AG10803 (cell line): ENCODE measurements at regions not wholly inside any gene's neighbourhood (a gene's known extent, or its start where the extent isn't known, plus 50 kb on each side); places are given as distances from the start of the nearest gene placed in this dataset.
A peak's percentile ranks its signal among the peaks of the same experiment; 100 is the strongest.

ENCODE experiments used
- DNase-seq: peaks from one replicate; pipeline ENCODE4 v3.0.0; 2010; ENCODE audit warnings: low read depth
- H3K4me3 ChIP-seq: 2 replicates; pipeline ENCODE4 v1.5.1; 2011; ENCODE audit warnings: mild to moderate bottlenecking, low read length, control low read depth
- TF ChIP-seq, protein P1 (sequence below): conservative IDR thresholded peaks from 2 replicates; pipeline ENCODE4 v1.5.1; 2011; ENCODE audit warnings: mild to moderate bottlenecking, low read length, control low read depth, inconsistent platforms

GRCh38 chr1:216910081-216910840 is 187.0 kb upstream of the ESRRG start:
- TF ChIP-seq, protein P1, sequence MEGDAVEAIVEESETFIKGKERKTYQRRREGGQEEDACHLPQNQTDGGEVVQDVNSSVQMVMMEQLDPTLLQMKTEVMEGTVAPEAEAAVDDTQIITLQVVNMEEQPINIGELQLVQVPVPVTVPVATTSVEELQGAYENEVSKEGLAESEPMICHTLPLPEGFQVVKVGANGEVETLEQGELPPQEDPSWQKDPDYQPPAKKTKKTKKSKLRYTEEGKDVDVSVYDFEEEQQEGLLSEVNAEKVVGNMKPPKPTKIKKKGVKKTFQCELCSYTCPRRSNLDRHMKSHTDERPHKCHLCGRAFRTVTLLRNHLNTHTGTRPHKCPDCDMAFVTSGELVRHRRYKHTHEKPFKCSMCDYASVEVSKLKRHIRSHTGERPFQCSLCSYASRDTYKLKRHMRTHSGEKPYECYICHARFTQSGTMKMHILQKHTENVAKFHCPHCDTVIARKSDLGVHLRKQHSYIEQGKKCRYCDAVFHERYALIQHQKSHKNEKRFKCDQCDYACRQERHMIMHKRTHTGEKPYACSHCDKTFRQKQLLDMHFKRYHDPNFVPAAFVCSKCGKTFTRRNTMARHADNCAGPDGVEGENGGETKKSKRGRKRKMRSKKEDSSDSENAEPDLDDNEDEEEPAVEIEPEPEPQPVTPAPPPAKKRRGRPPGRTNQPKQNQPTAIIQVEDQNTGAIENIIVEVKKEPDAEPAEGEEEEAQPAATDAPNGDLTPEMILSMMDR, result no peak
- no peak overlapping the region for H3K4me3 ChIP-seq
- DNase-seq, result no peak

DNA sequence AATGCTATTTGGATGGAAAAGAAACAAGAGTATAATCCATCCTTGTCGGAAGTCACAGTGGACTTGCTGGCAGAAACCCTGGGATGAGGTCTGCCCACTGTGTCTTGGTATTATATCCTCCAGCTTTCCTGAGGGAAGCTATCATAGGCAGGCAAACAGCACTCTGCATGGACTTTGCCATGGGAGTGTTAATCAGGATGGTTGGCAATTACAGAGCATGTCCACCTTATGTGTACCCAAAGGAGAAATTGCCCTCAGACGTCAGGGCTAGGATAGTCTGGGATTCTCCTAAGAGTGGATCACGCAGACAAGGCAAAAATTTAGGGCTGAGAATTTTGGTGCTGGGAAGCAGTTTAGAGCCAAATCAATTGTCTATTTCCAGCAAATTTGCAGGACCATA is 184.9 kb upstream of the ESRRG start:
- no peak overlapping the region for H3K4me3 ChIP-seq
- TF ChIP-seq, protein P1, result no peak
- DNase-seq, result no peak

DNA sequence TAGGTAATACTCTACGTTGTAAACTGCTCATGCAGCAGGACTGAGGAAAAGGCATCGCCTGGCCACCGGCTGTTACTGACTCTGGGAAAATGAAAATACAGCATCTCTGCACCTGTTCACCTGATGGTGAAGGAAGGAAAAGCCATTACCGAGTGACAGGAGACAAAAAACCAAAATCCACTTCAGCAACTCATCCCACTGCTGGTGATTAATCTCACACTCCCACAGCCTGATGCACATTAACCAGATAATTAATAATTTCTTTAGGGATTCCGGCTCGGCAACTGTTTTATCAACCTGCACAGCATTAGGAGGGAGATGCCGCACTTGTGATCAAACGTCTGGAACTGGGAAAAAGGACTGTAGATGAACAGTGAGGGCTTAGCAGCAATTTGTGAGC is 183.9 kb upstream of the ESRRG start:
- DNase-seq, result no peak
- no peak overlapping the region for H3K4me3 ChIP-seq
- TF ChIP-seq, protein P1, result no peak

- no peak for DNase-seq
- TF ChIP-seq, protein P1, result no peak
- H3K4me3 ChIP-seq, result no peak overlapping the region
Observed at GRCh38 chr1:216905781-216906180, 182.6 kb upstream of the ESRRG start.

GRCh38 chr1:216905137-216905536 is 181.9 kb upstream of the ESRRG start:
- H3K4me3 ChIP-seq, result no peak overlapping the region
- TF ChIP-seq, protein P1, result no peak
- DNase-seq, result no peak

- no peak for DNase-seq
- TF ChIP-seq, protein P1, result no peak
- no peak overlapping the region for H3K4me3 ChIP-seq
Observed at GRCh38 chr1:216904471-216904870, 181.2 kb upstream of the ESRRG start.

DNA sequence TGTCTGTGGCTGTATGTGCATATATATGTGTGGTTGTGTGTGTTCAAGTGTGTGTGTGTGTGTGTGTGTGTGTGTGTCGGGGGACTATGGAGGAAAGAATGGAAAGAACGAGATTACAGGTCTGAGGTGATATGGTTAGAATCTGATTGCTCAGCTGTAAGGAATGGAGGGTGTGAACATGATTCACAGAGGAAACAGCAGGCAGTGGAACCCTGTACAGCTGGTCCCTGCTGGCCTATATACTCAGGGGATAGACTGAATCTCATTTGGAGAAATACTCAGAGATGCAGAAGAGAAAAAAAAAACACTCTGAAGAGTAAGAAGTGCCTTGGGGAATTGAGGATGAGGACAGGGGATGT is 180.1 kb upstream of the ESRRG start:
- H3K4me3 ChIP-seq, result no peak overlapping the region
- DNase-seq, result peak; percentile 49
- TF ChIP-seq, protein P1, result no peak
